PC-9 (cell line): ENCODE measurements at regions not wholly inside any gene's neighbourhood (a gene's known extent, or its start where the extent isn't known, plus 50 kb on each side); places are given as distances from the start of the nearest gene placed in this dataset.

Source experiments
- CTCF ChIP-seq: fragments of 200-600 bp; sonication (generic); conservative IDR thresholded peaks from 2 replicates; pipeline ENCODE4 v1.6.1; 2017; ENCODE audit warnings: mixed run types, antibody characterized with exemption, mild to moderate bottlenecking, moderate library complexity
- EZH2 ChIP-seq: fragments of 200-600 bp; sonication (generic); IDR thresholded peaks from 2 replicates; pipeline ENCODE4 v1.8.0; 2017; ENCODE audit warnings: antibody characterized with exemption, low read depth

DNA sequence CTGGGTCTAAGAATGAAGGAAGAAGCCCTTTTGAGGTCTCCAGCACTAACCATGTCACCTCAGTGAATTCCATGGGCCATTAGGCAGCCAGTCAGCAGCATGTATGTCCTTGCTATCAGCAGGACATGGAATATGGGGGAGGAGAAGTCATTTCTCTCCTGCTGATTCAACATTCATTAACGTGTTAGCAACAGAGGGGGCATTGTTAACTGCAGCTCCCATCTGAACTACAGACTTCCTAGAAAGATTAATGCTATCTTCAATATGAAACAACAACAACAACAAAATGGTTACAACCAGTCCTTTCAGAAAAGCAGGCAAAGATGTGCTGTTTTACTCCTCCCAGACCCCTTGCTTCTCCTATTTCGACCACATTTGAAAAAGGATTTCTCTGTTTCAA lies 120.4 kb upstream of the SLC34A2 start:
- TF ChIP-seq CTCF: no peak
- no peak for TF ChIP-seq EZH2
